Progenitor cell of endocrine pancreas (in vitro differentiated cells): ENCODE measurements at regions not wholly inside any gene's neighbourhood (a gene's known extent, or its start where the extent isn't known, plus 50 kb on each side); places are given as distances from the start of the nearest gene placed in this dataset.

Source experiments
- DNase-seq: peaks from one replicate; pipeline ENCODE4 v3.0.0; 2021; ENCODE audit warnings: low spot score; ENCODE audit not compliant: unreplicated experiment
- H3K27ac Mint-ChIP-seq: 2 replicates; pipeline ENCODE4 v1.8.0; 2021; ENCODE audit warnings: mild to moderate bottlenecking, moderate library complexity, mixed read lengths
- H3K27me3 Mint-ChIP-seq: 2 replicates; pipeline ENCODE4 v1.8.0; 2021; ENCODE audit warnings: mixed read lengths
- H3K36me3 Mint-ChIP-seq: 2 replicates; pipeline ENCODE4 v1.8.0; 2022; ENCODE audit warnings: mixed read lengths; ENCODE audit not compliant: insufficient read depth
- H3K4me1 Mint-ChIP-seq: 2 replicates; pipeline ENCODE4 v1.8.0; 2021; ENCODE audit warnings: low read depth, mixed read lengths
- H3K4me3 Mint-ChIP-seq: 2 replicates; pipeline ENCODE4 v1.8.0; 2021; ENCODE audit warnings: low read depth, mild to moderate bottlenecking, moderate library complexity, mixed read lengths
- H3K9me3 Mint-ChIP-seq: 2 replicates; pipeline ENCODE4 v1.8.0; 2021; ENCODE audit warnings: low read depth, mixed read lengths
- CTCF ChIP-seq: fragments of 200-600 bp; sonication (generic); IDR thresholded peaks from one replicate; pipeline ENCODE4 v1.5.0; 2021; ENCODE audit warnings: antibody characterized with exemption, mild to moderate bottlenecking; ENCODE audit not compliant: unreplicated experiment

DNA sequence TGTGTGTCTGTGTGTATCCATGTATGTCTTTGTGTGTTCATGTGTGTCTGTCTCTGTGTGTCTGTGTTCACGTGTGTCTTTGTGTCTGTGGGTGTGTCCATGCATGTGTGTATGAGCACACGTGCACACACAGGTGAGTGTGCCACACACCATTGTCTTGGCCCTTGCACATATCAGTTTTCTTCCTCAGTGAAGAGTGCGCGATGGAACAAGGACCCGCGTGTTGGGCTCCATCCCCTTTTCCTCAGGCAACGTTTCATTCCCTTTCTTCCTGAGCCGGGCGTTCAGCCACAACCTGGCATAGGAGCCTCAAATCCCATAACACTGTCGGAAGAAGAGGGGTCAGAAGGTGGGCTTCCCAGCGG lies 74.3 kb downstream of the PTGR3 start:
- Mint-ChIP-seq H3K4me3 (no peak overlapping the region), H3K4me1 (no peaks in the 10 kb centered on the region), H3K36me3 (no peaks in the 10 kb centered on the region), H3K27me3 (peaks cover 16% of the 10 kb centered on the region), H3K9me3 (peaks cover 6% of the 10 kb centered on the region), H3K27ac (no peak overlapping the region)
- TF ChIP-seq CTCF: no peak
- no peak for DNase-seq

- H3K27me3 Mint-ChIP-seq: peaks cover 13% of the 10 kb centered on the region
- H3K9me3 Mint-ChIP-seq: peaks cover 6% of the 10 kb centered on the region
- no peaks in the 10 kb centered on the region for H3K36me3 Mint-ChIP-seq
- H3K4me3 Mint-ChIP-seq: no peak overlapping the region
- no peak for DNase-seq
- H3K4me1 Mint-ChIP-seq: no peaks in the 10 kb centered on the region
- no peak for TF ChIP-seq CTCF
- no peak overlapping the region for H3K27ac Mint-ChIP-seq
Measured at GRCh38 chr18:75133721-75134610, 75.0 kb downstream of the PTGR3 start.

DNA sequence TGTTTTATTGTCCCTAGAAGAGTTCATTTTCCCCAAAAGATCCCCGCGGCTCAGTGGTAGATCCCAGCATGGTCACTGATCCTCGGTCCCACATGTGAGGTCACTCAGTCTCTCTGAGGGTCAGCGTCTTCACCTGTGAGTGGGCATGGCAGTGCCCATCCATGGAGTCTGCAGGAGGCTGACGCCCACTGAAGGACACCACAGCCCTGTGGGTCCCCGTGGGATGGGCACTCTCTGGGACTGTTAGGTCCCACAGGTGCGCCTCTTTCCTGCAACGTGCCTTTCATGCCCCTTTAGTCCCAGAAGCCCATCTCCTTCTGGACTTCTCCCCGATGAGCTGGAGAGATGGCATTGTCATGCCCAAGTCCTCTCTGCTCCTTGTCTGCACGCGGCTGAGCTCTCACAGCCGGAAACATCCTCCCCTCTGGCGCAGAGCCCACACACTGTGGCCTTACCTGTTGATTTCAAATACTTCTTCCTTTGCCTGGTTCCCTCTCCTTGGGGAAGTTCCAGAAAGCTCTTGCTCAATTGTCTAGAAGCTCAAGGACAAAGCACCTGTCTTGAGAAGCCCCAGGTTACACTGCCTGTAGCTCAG lies 75.9 kb downstream of the PTGR3 start:
- H3K4me3 Mint-ChIP-seq: no peak overlapping the region
- TF ChIP-seq CTCF: no peak
- H3K27ac Mint-ChIP-seq: no peak overlapping the region
- H3K27me3 Mint-ChIP-seq: peaks cover 12% of the 10 kb centered on the region
- DNase-seq: no peak
- no peaks in the 10 kb centered on the region for H3K36me3 Mint-ChIP-seq
- peaks cover 6% of the 10 kb centered on the region for H3K9me3 Mint-ChIP-seq
- no peaks in the 10 kb centered on the region for H3K4me1 Mint-ChIP-seq

GRCh38 chr18:75132098-75132870 lies 76.7 kb downstream of the PTGR3 start:
- peaks cover 12% of the 10 kb centered on the region for H3K27me3 Mint-ChIP-seq
- TF ChIP-seq CTCF: no peak
- no peak overlapping the region for H3K4me3 Mint-ChIP-seq
- H3K4me1 Mint-ChIP-seq: no peaks in the 10 kb centered on the region
- DNase-seq: no peak
- H3K36me3 Mint-ChIP-seq: no peaks in the 10 kb centered on the region
- no peak overlapping the region for H3K27ac Mint-ChIP-seq
- H3K9me3 Mint-ChIP-seq: peaks cover 6% of the 10 kb centered on the region

DNA sequence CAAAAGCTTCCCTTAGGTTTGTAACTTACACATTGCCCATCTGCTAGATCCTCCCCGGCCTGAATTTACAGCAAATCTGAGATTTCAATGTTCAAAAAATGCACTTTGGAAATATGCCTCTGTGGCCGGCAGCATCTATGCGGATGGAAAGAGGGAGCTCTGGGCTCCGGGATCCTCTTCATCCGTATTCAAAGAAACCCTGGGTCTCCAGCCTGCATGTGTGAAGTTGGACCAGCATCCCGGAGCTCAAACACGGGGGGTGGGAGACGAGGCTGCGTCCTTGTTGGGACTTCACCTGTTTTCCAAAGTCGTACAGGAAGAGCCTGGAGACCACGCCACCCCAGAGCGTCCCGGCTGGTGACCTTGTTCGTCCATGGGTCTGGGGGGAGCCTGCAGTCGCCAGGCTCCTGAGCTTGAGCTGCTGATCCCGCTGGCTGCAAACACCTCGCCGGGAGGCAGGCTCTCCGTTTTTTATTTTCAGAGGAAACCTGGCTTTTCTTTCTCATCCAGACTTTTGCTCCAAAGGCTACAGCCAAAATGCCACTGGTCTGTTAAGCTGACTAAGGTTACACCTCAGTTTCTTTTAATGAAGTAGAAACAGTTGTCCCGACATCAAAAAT lies 77.4 kb downstream of the PTGR3 start:
- no peak for DNase-seq
- Mint-ChIP-seq H3K27me3 (peaks cover 12% of the 10 kb centered on the region), H3K4me3 (no peak overlapping the region), H3K36me3 (no peaks in the 10 kb centered on the region), H3K27ac (no peak overlapping the region), H3K4me1 (no peaks in the 10 kb centered on the region), H3K9me3 (peaks cover 6% of the 10 kb centered on the region)
- TF ChIP-seq CTCF: no peak
